Activated T-cell treated with anti-CD3 and anti-CD28 coated beads for 1 hour (primary cell): ENCODE measurements at regions not wholly inside any gene's neighbourhood (a gene's known extent, or its start where the extent isn't known, plus 50 kb on each side); places are given as distances from the start of the nearest gene placed in this dataset.

Experiments used
- DNase-seq: peaks from one replicate; pipeline ENCODE4 v3.0.0-alpha.2; 2020; ENCODE audit warnings: low read depth

DNA sequence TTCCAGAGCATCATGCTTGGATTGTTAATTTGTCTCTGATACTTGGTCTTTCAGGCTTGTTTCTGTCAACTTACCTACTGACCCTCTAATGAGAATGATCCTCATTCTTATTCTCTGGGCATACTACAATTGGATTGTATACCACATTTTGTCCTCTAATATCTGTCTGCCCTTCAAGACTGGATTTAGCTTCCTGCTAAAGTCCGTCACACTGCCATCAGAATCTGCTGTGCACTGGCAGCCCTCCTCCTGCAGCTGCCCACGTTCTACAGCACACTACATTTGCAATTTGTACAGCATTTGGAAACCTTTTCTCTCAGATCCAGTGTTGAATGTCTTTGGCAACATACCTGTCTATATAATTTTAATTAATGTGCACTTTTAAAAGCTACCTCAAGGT is 183.1 kb downstream of the ZNF330 start:
- DNase-seq: no peak

DNA sequence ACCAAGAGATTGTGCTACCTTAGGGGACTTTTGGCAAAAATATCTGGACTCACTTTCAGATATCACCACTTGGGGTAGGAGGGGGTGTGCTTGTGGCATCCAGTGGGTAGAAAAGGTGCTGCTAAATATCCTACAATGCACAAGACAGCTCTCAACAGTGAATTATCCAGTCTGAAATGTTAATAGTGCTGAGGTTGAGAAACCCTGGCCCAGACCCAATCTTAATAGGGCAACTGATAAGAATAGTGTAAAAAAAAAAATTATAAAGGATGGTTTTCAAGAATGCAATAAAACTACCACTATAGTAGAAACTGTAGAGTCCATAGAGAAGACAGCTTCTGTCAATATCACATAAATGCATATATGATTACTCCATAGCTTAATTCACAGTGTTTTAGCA is 185.5 kb downstream of the ZNF330 start:
- no peak for DNase-seq

DNA sequence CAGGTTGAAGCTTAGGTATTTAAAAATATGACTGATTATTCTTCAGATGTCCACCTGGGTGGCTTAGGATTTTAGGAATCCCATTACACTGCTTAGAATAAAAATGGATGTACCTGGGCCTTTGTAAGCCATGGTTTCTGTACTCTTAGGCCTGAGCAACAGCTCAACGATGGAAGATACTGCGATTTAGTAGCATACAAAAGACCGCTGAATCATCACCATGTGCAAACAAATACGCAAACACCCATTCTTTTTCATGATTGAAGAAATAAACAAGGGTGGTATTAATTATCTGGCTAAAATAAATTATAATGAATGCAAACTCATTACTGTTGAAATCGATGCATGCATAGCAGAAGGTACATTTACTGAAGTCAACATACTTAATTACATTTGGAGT is 188.9 kb downstream of the ZNF330 start:
- no peak for DNase-seq

DNA sequence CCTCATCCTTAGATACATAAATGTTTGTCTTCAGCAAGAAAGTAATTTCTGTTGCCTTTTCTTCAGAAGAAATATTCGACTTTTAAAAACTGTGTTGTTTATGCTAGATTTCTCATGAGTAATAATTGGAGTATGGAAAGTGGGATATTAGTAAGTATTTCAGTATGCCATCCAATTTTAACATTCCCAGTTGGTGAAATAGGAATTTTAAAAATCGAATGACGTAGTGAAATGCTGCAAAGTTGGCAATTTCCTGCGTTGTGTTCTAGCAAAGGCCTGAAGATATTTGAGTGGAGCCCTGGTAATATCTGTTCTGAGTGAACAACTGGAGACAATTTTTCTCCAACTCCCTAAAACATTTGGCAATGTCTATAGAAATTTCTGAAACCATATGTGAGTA is 190.1 kb downstream of the ZNF330 start:
- no peak for DNase-seq

DNA sequence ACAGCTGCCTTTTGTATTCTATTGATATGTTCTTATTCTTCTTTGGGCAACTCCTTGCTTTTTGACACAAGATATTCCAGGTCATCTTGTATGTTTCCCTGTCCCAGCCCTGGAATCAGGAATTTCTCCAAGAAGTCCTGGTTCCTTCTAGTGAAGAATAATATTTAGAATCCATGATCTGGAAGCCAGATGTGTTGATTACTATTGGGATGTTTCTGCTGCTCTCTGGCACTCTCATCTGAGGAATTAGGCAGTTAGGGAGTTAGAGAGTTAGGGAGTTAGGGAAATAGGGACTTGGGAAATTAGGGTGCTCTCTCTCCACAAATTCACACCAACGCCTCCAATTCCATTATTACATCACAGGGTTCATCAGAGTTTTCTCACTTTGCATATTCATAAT is 191.2 kb downstream of the ZNF330 start:
- DNase-seq: no peak

DNA sequence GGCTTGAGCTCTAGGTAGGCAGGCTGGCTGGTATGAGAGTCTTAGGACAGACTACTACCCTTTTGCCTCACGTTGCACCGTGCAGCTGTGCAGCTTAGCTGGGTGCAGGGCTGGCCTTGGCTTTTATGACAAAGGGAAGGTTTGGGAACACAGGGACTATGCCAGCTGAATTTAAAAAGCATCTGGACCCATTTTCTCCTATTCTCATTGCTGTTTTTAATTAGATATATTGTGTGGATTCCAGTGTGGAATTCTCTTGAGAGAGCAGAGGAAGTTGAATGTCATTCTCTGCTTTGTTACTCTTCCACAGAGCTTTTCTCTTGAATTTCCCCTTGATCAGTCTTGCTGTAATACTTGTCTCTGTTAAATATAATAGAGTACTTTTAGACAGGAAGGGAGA is 192.7 kb downstream of the ZNF330 start:
- DNase-seq: no peak

DNA sequence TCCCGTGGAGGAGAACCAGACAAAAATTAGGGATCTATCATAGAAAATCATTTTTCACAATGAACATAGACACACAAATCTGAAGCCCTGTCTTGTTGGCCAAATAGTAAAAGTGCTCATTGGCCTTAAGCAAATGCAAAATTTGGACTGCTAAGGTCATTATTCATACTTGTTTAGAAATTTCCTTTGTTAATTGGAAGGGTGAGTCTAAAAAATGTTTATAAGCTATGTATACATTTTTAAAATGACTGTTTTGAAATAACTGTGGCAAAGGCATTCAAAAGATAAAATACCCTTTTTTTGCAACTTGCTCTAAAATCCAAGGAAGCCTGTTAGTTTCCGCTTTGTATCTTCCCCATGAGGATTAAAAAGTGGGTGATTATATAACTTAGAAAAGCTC is 195.0 kb downstream of the ZNF330 start:
- no peak for DNase-seq

DNA sequence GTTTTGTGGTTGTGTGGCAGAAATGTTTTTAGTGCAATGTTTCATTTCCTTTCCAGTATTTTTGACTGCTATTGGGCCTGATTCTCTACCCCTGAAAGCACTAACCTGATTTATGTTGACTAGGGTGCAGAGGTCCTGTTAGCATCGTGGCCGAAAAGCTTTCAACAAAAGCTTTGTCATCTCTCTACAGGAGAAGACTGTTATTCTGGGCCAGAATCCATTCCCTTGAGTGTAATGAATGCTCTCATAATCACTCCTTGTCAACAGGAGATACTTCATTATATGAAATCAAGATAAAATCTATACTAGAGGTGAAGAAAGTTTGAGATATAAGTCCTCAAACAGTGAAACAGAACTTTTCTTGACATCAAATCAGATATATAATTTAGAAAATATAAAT is 195.5 kb downstream of the ZNF330 start:
- no peak for DNase-seq

DNA sequence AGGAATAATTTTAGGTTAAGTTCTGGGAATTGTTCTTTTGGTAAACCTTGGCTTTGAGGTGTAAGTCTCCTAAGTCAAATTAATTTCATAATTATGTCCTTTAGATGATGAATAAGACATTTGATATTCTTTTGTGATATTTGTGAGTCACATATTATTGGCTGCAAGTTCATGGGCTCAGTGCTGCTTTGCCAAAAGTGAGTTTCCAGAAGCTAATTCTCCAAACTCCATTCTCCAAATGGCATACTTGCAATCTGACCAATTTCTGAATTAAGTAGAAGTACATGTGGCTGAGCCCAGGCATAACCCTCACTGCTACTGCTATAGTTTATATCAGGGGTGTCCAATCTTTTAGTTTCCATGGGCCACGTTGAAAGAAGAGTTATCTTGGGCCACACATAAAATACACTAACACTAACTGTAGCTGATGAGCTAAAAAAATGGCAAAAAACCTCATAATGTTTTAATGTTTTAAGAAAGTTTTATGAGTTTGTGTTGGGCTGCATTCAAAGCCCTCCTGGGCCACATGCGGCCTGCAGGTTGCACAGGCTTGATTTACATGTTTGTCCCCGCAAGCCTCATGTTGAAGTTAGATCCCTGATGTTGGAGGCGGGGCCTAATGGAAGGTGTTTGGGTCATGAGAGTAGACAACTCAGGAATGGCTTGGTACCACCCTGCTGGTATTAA is 196.1 kb downstream of the ZNF330 start:
- DNase-seq: no peak

DNA sequence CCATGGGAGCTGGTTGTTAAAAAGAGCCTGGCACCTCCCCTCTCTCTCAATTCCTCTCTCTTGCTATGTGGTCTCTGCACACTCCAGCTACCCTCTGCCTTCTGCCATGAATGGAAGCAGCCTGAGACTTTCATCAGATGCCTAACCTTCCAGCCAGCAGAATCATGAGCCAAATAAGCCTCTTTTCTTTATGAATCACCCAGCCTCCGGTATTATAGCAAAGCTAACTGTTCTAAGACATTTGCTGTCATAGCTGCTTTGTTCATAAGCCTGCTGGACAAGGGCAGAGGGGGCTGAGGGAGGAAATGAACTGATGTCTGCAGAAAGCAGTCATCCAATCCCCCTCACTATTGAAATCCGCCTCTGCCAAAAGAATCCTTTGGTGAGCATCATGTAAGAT is 196.7 kb downstream of the ZNF330 start:
- DNase-seq: no peak

DNA sequence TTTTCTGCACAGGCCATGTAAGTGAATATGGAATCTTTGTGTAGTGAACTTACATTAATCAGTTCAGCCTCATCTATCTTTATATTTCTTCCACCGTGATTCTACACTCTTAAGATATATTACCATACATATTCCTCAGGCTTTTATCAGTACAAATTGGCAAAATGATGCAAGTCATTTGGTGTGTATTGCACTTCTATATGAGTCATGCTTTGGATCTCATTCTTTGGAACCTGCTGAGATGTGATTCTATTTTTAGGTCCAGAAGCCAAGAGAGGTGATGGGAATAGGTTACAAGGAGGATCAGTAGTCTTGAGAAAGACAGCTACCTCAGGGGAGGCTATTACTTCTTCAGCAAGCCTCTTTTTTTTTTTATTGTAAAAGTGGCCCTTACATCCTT is 204.4 kb downstream of the ZNF330 start:
- no peak for DNase-seq

DNA sequence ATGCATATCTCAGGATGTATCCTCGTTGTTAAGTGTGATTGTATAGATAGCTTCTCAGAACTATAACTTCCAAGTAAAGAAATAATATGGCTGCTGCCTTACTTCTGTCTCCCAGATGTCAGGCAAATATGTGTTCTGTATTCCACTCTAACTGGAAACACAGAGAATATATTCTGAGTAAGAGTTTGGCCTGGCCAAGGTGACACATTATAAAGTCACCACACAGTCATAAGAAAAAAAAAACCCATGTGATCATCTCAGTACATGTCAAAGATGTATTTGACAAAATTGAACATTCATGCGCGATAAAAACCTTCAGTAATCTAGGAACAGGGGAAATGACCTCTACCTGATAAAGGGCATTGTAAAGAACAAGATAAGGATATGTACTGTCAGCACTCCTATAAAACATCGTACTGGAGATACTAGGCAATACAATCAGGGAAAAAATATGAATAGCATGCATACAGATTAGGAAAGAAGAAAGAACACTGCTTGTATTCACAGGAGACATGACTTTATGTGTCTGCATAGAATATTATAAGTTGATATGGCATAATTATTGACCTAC is 207.1 kb downstream of the ZNF330 start:
- DNase-seq: no peak

DNA sequence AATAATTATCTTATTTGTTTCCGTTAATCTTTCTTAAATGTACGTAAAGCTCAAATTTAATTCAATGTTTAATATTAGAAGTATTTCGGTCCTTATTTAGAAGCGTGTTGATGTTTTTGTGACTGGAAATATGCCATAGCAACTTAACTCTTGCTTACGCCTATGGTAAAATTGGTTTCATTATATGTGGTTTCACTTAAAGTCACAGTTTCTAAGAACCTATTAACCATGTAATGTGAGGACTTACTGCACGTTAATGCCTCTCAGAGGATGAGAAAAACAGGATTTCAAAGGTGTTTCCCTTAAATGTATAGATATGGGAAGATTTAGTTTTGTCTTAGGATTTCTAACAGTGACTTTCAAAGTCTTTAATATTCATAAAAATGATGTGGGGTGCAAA is 206.4 kb upstream of the IL15 start:
- no peak for DNase-seq

DNA sequence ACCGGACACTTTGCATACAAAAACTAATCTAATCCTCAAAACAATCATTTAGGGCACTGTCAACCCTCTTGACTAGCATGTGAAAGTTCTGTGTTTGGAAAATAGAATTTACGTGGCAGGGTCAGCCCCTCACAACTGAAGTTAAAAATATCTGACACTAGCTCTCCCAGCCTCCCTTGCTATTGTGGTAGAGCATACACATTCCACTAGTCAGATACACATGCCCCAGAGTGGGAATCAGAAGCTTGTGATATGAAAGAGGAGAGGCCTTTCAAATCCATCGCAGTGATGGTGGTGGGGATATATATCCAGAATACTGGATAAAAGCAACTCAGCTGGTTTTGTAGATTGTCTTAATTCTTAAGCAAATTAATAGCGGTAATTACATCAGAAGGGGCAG is 205.7 kb upstream of the IL15 start:
- DNase-seq: no peak

DNA sequence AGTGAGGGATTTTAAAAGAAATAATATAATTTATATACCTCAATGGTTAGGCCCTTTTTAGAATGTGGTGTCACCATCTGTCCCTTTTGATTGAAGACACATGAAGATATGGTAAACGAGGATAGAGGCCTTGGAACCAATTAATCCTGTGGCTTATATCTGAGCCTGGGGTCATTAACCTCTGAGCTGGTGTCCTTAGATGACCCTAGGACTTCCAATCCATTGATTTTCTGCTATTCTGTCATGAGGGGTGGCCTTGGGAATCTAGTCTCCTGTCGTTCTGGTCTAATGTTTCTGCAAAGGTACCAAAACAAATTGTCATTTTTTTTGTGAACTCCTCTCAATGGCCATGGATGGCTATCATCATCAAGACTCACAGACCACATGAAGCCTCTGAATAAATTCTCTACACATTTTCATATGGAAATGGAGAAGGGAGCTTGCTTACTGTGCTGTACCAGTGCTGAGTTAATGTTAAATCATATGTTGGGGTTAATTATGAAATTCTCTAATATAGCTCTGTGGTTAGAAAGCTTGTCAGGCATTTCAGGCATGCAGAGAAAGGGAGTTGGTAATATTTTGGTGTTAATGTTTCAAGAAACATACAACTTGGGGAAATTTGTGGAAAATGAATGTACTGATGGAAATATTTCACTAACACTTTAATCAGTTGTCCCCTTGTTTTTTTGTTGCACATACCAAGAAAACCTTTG is 204.2 kb upstream of the IL15 start:
- no peak for DNase-seq

DNA sequence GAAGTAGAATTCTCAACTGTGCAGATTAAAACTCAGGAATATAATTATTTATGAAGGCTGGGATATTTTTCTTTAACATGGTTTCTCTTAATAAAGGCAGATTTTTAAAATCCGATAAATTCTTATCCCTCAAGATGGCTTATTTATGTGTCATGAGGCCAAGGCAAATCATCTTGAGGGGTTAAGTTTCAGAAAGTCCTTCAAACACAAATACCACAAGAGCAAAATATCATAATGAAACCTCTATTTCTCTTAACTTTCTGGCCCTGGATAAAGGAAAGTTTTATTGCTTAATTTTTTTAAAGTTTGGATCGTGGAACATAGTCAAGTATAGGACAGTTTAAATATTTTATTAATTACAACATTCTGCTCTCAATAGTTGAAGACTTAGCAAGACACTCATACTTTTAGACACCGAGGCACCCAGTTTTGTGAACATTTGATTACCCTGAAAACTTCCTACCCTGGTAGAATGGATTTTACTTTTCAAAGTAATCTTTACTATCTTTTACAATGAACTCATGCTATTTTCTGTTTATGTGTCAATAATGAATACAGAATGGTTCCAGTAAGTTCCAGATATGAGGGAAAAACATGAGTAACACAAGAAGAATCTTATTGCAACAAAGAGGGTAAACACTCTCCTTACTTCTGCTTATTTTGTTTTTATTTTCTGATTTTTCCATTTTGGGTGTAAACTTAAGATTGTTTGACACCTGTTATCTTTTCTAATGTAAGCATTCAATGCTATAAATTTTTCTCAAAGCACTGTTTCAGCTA is 200.7 kb upstream of the IL15 start:
- no peak for DNase-seq

DNA sequence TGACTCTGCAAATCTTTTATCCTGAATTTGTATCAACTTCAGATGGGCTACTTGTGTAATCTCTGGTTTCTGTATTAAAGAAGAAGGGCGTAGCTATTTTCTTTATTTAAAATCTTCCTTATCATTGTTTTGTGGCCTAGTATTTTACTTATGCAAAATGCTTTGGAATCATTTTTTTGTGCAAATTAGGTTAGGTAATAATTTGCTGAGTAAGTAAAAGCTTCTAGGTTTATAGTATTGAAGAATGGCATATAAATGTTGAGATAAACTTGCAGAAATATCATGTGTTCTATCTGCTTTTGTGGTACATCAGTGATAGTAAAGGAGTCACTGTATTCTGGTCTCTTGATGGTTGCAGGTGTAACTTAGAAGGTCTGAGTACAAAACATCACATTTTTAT is 197.2 kb upstream of the IL15 start:
- no peak for DNase-seq

DNA sequence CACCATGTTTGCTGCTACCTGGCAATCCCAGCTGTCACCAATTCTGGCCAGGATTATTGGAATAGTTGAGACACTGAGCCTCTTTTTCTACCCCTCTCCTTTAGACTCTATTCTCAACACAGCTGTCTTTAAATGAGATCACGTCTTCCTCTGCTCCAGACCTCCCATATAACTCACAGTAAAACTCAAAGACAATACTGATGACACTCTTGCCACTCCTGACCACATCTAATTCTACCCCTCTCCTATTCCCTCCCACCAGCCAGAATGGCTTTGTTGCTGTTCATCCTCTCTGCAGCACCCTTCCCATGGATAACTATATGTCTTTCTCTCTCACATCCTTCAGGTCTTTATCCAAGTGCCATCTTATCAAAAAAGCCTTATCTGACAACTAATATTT is 188.6 kb upstream of the IL15 start:
- no peak for DNase-seq

DNA sequence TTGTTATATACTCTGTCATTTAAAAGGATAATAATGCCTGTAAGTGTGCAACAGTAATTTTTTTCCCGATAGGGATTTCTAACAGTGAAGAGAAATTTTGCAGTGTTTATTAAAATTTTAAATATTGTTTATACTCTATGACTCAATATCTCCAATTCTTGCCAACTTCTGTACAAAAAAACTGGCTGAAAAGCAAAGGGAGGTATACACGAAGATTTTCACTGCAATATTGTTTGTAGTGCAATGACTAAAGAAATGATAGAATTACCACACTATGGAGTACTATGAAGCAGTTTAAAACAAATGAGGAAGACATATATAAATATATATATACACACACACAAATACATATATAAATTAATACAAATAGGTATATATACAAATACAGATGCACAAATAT is 187.9 kb upstream of the IL15 start:
- DNase-seq: no peak

DNA sequence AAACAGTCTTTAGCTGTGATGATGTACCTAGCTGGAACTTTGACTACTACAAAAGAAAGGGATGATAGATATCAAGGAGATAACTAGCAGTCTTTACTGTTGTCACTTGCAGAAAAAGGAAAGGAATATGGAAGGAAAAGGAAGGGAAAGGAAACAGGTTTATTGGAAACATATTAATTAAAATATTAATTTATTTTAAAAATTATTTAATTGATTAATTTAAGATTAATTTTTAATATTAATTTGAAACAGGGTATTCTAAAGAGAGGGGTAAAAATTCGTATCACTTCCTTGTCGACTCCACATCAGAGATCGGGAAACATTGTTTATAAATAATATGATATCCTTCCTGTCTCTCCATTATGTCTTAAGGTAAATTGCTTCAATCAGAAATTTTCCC is 186.5 kb upstream of the IL15 start:
- no peak for DNase-seq

DNA sequence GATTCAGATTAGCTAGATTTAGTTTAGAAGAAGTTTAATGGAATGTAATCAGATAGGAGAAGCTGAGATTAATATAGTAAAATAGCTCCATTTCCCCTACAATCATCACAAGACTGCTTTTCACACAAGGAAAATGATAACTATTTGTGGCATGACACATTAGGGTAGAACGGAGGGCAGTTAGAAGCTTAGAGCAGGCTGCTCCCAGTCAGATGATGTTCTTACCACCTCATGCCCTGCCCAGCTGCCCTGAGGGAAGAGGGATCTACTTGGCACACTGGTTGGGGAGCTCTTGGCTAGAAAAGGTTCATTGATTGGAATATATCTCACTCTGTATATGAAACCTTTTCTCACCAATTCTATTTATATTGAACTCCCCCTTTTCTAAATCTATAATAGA is 180.7 kb upstream of the IL15 start:
- no peak for DNase-seq

DNA sequence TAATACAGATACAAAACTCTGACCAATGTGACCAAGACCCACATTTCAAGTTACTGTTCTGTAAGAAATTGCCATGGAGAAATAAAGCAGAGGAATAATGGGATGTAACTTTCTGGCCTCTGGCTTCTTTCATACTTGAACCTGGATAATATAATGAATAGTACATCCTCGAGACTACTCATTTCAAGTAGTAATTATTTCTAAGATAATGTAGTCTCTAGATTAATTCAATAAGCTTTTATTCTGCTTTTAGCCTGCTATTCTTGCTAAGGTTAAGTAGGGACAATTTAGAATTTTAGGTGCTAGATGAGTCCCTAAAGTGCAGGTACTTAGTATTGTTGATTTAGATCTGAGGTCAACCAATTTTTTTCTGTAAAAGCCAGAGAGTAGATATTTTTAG is 178.7 kb upstream of the IL15 start:
- no peak for DNase-seq

DNA sequence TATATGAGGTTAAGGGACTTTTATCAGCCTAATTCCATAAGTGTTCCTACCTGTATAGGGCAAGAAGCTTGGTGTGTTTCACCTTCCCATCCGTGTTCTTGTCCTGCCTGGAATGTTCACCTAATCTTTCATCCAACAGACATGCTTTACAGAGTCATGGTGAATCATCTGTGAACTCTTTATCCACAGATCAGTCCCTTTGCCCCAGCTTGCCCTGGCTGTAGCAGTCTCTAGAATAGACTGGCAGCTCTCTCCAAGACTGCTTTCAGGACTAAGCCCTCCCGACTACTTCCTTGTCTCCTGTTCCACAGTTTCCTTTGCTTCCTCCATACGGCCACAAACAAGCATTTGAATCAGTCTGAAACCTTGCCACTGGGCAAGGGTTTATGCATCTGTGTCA is 177.9 kb upstream of the IL15 start:
- DNase-seq: no peak
